Tibial nerve (tissue), 4 donors: ENCODE measurements at regions not wholly inside any gene's neighbourhood (a gene's known extent, or its start where the extent isn't known, plus 50 kb on each side); places are given as distances from the start of the nearest gene placed in this dataset.

Experiments
- CTCF ChIP-seq, 5 experiments: fragments of 200-600 bp in 3 of 5; fragments of 450-650 bp in 2 of 5; sonication (generic) in 3 of 5; IDR thresholded peaks; one replicate each; pipeline ENCODE4 v1.5.1; 2016 to 2019; ENCODE audit warnings: antibody characterized with exemption in 5 of 5, mild to moderate bottlenecking in 3 of 5, moderate library complexity in 2 of 5
- EP300 ChIP-seq, 2 donors: sonication (generic); formaldehyde crosslinking; IDR thresholded peaks; one replicate each; pipeline ENCODE4 v1.6.1; 2017; ENCODE audit warnings: antibody characterized with exemption in 2 of 2, mild to moderate bottlenecking in 1 of 2
- POLR2A ChIP-seq, 2 donors: fragments of 450-650 bp; IDR thresholded peaks; one replicate each; pipeline ENCODE4 v1.6.1; 2017; ENCODE audit warnings: antibody characterized with exemption in 2 of 2, mild to moderate bottlenecking in 2 of 2, moderate library complexity in 2 of 2

GRCh38 chr1:226492426-226493137, 56.0 kb upstream of the STUM start:
- TF ChIP-seq CTCF (IDR thresholded peaks at IDR 0.05) (no peak), POLR2A (IDR thresholded peaks at IDR 0.05) (no peak), EP300 (IDR thresholded peaks at IDR 0.05) (no peak)
